GM23338 (cell line): ENCODE measurements at regions not wholly inside any gene's neighbourhood (a gene's known extent, or its start where the extent isn't known, plus 50 kb on each side); places are given as distances from the start of the nearest gene placed in this dataset.

Source experiments
- ATAC-seq: fragments of 200-7000 bp; cut with Tn5 transposase; 3 replicates; pipeline ENCODE4 v1.9.1; 2020
- DNase-seq: peaks from one replicate; pipeline ENCODE4 v3.0.0-alpha.2; 2015; ENCODE audit warnings: low spot score
- H2AFZ ChIP-seq: fragments of 200-600 bp; sonication (generic); 2 replicates; pipeline ENCODE4 v1.8.0; 2016; ENCODE audit warnings: antibody characterized with exemption, mild to moderate bottlenecking, moderate library complexity
- H3F3A ChIP-seq: fragments of 200-600 bp; sonication (generic); replicated peaks from 2 replicates; pipeline ENCODE4 v1.8.0; 2017; ENCODE audit warnings: antibody characterized with exemption, mixed run types, low read depth
- H3K27ac ChIP-seq: fragments of 200-600 bp; sonication (generic); 2 replicates; pipeline ENCODE4 v1.6.1; 2016; ENCODE audit warnings: low read depth
- H3K27me3 ChIP-seq: fragments of 200-600 bp; sonication (generic); 2 replicates; pipeline ENCODE4 v1.8.0; 2016; ENCODE audit warnings: mild to moderate bottlenecking, mixed run types, moderate library complexity; ENCODE audit not compliant: insufficient read depth
- H3K36me3 ChIP-seq: fragments of 200-600 bp; sonication (generic); 2 replicates; pipeline ENCODE4 v1.8.0; 2016; ENCODE audit warnings: mild to moderate bottlenecking; ENCODE audit not compliant: insufficient read depth
- H3K4me1 ChIP-seq: fragments of 200-600 bp; sonication (generic); 2 replicates; pipeline ENCODE4 v1.8.0; 2016; ENCODE audit warnings: mild to moderate bottlenecking, moderate library complexity; ENCODE audit not compliant: insufficient read depth
- H3K4me2 ChIP-seq: fragments of 200-600 bp; sonication (generic); 2 replicates; pipeline ENCODE4 v1.7.1; 2017; ENCODE audit warnings: mixed run types
- H3K4me3 ChIP-seq: fragments of 200-600 bp; sonication (generic); 2 replicates; pipeline ENCODE4 v1.6.1; 2016; ENCODE audit warnings: mixed run types
- H3K79me2 ChIP-seq: fragments of 200-600 bp; sonication (generic); replicated peaks from 2 replicates; pipeline ENCODE4 v1.8.0; 2017; ENCODE audit warnings: mild to moderate bottlenecking; ENCODE audit not compliant: insufficient read depth
- H3K9me2 ChIP-seq: fragments of 200-600 bp; sonication (generic); 2 replicates; pipeline ENCODE4 v1.8.0; 2017; ENCODE audit not compliant: insufficient read depth
- H4K20me1 ChIP-seq: fragments of 200-600 bp; sonication (generic); replicated peaks from 2 replicates; pipeline ENCODE4 v1.8.0; 2017; ENCODE audit warnings: mild to moderate bottlenecking; ENCODE audit not compliant: insufficient read depth
- H3K27ac Mint-ChIP-seq: 2 replicates; pipeline ENCODE4 v1.8.0; 2020; ENCODE audit warnings: inconsistent platforms, mild to moderate bottlenecking, moderate library complexity, mixed read lengths
- H3K27me3 Mint-ChIP-seq: 3 replicates; pipeline ENCODE4 v1.8.0; 2022; ENCODE audit warnings: low read depth, mild to moderate bottlenecking, moderate library complexity, mixed read lengths, inconsistent platforms; ENCODE audit not compliant: insufficient read depth, poor library complexity
- H3K36me3 Mint-ChIP-seq: 3 replicates; pipeline ENCODE4 v1.8.0; 2021; ENCODE audit warnings: low read depth, mild to moderate bottlenecking, inconsistent platforms, moderate library complexity, mixed read lengths
- H3K4me1 Mint-ChIP-seq: 3 replicates; pipeline ENCODE4 v1.8.0; 2020; ENCODE audit warnings: mild to moderate bottlenecking, inconsistent platforms, mixed read lengths
- H3K4me3 Mint-ChIP-seq: 3 replicates; pipeline ENCODE4 v1.8.0; 2021; ENCODE audit warnings: moderate library complexity, mild to moderate bottlenecking, inconsistent platforms, mixed read lengths
- H3K9me3 Mint-ChIP-seq: 3 replicates; pipeline ENCODE4 v1.8.0; 2020; ENCODE audit warnings: moderate library complexity, mild to moderate bottlenecking, inconsistent platforms, mixed read lengths
- NANOG ChIP-seq: IDR thresholded peaks from 2 replicates; pipeline ENCODE4 v1.6.1; 2016; ENCODE audit warnings: antibody characterized with exemption, borderline replicate concordance
- REST ChIP-seq: IDR thresholded peaks from one replicate; pipeline ENCODE4 v1.6.1; 2018; ENCODE audit warnings: antibody characterized with exemption; ENCODE audit not compliant: unreplicated experiment
- ZNF114 ChIP-seq: fragments of 250-450 bp; sonication (Bioruptor Pico); IDR thresholded peaks from 2 replicates; pipeline ENCODE4 v1.5.0; 2020; ENCODE audit warnings: mild to moderate bottlenecking, moderate library complexity
- ZNF331 ChIP-seq: fragments of 250-450 bp; sonication (Bioruptor Pico); IDR thresholded peaks from 2 replicates; pipeline ENCODE4 v1.5.0; 2020; ENCODE audit warnings: low read depth, mild to moderate bottlenecking, moderate library complexity
- TF ChIP-seq, protein P1 (sequence below): fragments of 250-450 bp; sonication (Bioruptor Pico); IDR thresholded peaks from 2 replicates; pipeline ENCODE4 v1.5.0; 2020; ENCODE audit warnings: mild to moderate bottlenecking, moderate library complexity

GRCh38 chr14:28130610-28131284 lies 635.8 kb upstream of the FOXG1 start:
- no peak overlapping the region for H3K4me2 ChIP-seq
- H3K4me1 ChIP-seq, result no peaks in the 10 kb centered on the region
- no peak overlapping the region for H3K4me3 Mint-ChIP-seq
- no peaks in the 10 kb centered on the region; the same call in 1 of the 2 replicates for H4K20me1 ChIP-seq
- H3K79me2 ChIP-seq, result no peaks in the 10 kb centered on the region
- TF ChIP-seq REST (no peak), NANOG (no peak), ZNF114 (CRISPR knock-in tag) (no peak), ZNF331 (CRISPR knock-in tag) (no peak)
- TF ChIP-seq, protein P1, sequence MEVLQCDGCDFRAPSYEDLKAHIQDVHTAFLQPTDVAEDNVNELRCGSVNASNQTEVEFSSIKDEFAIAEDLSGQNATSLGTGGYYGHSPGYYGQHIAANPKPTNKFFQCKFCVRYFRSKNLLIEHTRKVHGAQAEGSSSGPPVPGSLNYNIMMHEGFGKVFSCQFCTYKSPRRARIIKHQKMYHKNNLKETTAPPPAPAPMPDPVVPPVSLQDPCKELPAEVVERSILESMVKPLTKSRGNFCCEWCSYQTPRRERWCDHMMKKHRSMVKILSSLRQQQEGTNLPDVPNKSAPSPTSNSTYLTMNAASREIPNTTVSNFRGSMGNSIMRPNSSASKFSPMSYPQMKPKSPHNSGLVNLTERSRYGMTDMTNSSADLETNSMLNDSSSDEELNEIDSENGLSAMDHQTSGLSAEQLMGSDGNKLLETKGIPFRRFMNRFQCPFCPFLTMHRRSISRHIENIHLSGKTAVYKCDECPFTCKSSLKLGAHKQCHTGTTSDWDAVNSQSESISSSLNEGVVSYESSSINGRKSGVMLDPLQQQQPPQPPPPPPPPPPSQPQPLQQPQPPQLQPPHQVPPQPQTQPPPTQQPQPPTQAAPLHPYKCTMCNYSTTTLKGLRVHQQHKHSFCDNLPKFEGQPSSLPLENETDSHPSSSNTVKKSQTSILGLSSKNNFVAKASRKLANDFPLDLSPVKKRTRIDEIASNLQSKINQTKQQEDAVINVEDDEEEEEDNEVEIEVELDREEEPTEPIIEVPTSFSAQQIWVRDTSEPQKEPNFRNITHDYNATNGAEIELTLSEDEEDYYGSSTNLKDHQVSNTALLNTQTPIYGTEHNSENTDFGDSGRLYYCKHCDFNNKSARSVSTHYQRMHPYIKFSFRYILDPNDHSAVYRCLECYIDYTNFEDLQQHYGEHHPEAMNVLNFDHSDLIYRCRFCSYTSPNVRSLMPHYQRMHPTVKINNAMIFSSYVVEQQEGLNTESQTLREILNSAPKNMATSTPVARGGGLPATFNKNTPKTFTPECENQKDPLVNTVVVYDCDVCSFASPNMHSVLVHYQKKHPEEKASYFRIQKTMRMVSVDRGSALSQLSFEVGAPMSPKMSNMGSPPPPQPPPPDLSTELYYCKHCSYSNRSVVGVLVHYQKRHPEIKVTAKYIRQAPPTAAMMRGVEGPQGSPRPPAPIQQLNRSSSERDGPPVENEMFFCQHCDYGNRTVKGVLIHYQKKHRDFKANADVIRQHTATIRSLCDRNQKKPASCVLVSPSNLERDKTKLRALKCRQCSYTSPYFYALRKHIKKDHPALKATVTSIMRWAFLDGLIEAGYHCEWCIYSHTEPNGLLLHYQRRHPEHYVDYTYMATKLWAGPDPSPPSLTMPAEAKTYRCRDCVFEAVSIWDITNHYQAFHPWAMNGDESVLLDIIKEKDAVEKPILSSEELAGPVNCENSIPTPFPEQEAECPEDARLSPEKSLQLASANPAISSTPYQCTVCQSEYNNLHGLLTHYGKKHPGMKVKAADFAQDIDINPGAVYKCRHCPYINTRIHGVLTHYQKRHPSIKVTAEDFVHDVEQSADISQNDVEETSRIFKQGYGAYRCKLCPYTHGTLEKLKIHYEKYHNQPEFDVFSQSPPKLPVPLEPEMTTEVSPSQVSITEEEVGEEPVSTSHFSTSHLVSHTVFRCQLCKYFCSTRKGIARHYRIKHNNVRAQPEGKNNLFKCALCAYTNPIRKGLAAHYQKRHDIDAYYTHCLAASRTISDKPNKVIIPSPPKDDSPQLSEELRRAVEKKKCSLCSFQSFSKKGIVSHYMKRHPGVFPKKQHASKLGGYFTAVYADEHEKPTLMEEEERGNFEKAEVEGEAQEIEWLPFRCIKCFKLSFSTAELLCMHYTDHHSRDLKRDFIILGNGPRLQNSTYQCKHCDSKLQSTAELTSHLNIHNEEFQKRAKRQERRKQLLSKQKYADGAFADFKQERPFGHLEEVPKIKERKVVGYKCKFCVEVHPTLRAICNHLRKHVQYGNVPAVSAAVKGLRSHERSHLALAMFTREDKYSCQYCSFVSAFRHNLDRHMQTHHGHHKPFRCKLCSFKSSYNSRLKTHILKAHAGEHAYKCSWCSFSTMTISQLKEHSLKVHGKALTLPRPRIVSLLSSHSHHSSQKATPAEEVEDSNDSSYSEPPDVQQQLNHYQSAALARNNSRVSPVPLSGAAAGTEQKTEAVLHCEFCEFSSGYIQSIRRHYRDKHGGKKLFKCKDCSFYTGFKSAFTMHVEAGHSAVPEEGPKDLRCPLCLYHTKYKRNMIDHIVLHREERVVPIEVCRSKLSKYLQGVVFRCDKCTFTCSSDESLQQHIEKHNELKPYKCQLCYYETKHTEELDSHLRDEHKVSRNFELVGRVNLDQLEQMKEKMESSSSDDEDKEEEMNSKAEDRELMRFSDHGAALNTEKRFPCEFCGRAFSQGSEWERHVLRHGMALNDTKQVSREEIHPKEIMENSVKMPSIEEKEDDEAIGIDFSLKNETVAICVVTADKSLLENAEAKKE (CRISPR knock-in tag), result no peak
- H3K36me3 ChIP-seq, result no peaks in the 10 kb centered on the region
- H3K27ac Mint-ChIP-seq, result no peak overlapping the region
- no peaks in the 10 kb centered on the region for H3K9me2 ChIP-seq
- H3K36me3 Mint-ChIP-seq, result no peaks in the 10 kb centered on the region; the same call in 2 of the 3 replicates
- DNase-seq (no peak), ATAC-seq (no peak)
- no peaks in the 10 kb centered on the region for H3F3A ChIP-seq
- peaks cover 4% of the 10 kb centered on the region for H3K27me3 Mint-ChIP-seq
- no peak overlapping the region for H3K27ac ChIP-seq
- peaks cover 4% of the 10 kb centered on the region; the same call in 1 of the 3 replicates for H3K9me3 Mint-ChIP-seq
- H2AFZ ChIP-seq, result no peak overlapping the region
- no peaks in the 10 kb centered on the region; the same call in 2 of the 3 replicates for H3K4me1 Mint-ChIP-seq
- H3K4me3 ChIP-seq, result no peak overlapping the region
- peaks cover 6% of the 10 kb centered on the region; the same call in 1 of the 2 replicates for H3K27me3 ChIP-seq
